ENCODE measurements at regions not wholly inside any gene's neighbourhood (a gene's known extent, or its start where the extent isn't known, plus 50 kb on each side); places are given as distances from the start of the nearest gene placed in this dataset.

GRCh38 chr18:27411911-27412310, 226.8 kb upstream of the CHST9 start:
- TF ChIP-seq CTCF (IDR thresholded peaks at IDR 0.05; ENCODE audit: control extremely low read depth, extremely low read depth, low read depth, missing control alignments): no peak
- no peak for DNase-seq (ENCODE audit: extremely low spot score)
- ChIA-PET POLR2A (no interaction called here), CTCF (interaction anchor here (1.0 kb wide), 1 partner anchor 13 kb away, joined by 3 read pairs; no protein-coding TSS in a partner anchor)

GRCh38 chr18:27411013-27411412, 225.9 kb upstream of the CHST9 start:
- no peak for TF ChIP-seq CTCF (IDR thresholded peaks at IDR 0.05; ENCODE audit: control extremely low read depth, extremely low read depth, low read depth, missing control alignments)
- POLR2A ChIA-PET: no interaction called here
- DNase-seq (ENCODE audit: extremely low spot score): no peak
- CTCF ChIA-PET: interaction anchor here (1.0 to 2.7 kb wide), 2 partner anchors 8 to 14 kb away, joined by 3 to 7 read pairs; no protein-coding TSS in a partner anchor

GRCh38 chr18:27404855-27405254, 219.7 kb upstream of the CHST9 start:
- TF ChIP-seq CTCF (IDR thresholded peaks at IDR 0.05; ENCODE audit: control extremely low read depth, extremely low read depth, low read depth, missing control alignments): no peak
- DNase-seq (ENCODE audit: extremely low spot score): no peak
- ChIA-PET CTCF (interaction anchor here (1.0 to 2.2 kb wide), 2 partner anchors 10 to 23 kb away, joined by 3 to 5 read pairs; no protein-coding TSS in a partner anchor), POLR2A (no interaction called here)

GRCh38 chr18:27400001-27400400, 214.9 kb upstream of the CHST9 start:
- ChIA-PET POLR2A (no interaction called here), CTCF (no interaction called here)
- TF ChIP-seq CTCF (IDR thresholded peaks at IDR 0.05; ENCODE audit: control extremely low read depth, extremely low read depth, low read depth, missing control alignments): no peak
- no peak for DNase-seq (ENCODE audit: extremely low spot score)

GRCh38 chr18:27395752-27396151, 210.6 kb upstream of the CHST9 start:
- no peak for TF ChIP-seq CTCF (IDR thresholded peaks at IDR 0.05; ENCODE audit: control extremely low read depth, extremely low read depth, low read depth, missing control alignments)
- ChIA-PET CTCF (interaction anchor here (1.5 kb wide), 1 partner anchor 17 kb away, joined by 4 read pairs; no protein-coding TSS in a partner anchor), POLR2A (no interaction called here)
- DNase-seq (ENCODE audit: extremely low spot score): no peak

- no peak for DNase-seq (ENCODE audit: extremely low spot score)
- POLR2A ChIA-PET: no interaction called here
- CTCF ChIA-PET: no interaction called here
- no peak for TF ChIP-seq CTCF (IDR thresholded peaks at IDR 0.05; ENCODE audit: control extremely low read depth, extremely low read depth, low read depth, missing control alignments)
These were observed 209.6 kb upstream of the CHST9 start for GRCh38 chr18:27394687-27395086.

All from GM10248 (cell line).